OCI-LY1 (cell line): ENCODE measurements at regions not wholly inside any gene's neighbourhood (a gene's known extent, or its start where the extent isn't known, plus 50 kb on each side); places are given as distances from the start of the nearest gene placed in this dataset.

ENCODE experiments used
- EZH2 ChIP-seq: fragments of 200-600 bp; sonication (generic), shearing (Covaris generic); IDR thresholded peaks from 2 replicates; pipeline ENCODE4 v1.8.0; 2017; ENCODE audit warnings: borderline replicate concordance, mixed run types, mild to moderate bottlenecking, antibody characterized with exemption, low read length, moderate library complexity, mixed read lengths
- TF ChIP-seq, protein P1 (sequence below): fragments of 200-600 bp; sonication (generic), shearing (Covaris generic); IDR thresholded peaks from 2 replicates; pipeline ENCODE4 v1.5.1; 2017; ENCODE audit warnings: mild to moderate bottlenecking, antibody characterized with exemption, low read length, moderate library complexity, mixed read lengths

DNA sequence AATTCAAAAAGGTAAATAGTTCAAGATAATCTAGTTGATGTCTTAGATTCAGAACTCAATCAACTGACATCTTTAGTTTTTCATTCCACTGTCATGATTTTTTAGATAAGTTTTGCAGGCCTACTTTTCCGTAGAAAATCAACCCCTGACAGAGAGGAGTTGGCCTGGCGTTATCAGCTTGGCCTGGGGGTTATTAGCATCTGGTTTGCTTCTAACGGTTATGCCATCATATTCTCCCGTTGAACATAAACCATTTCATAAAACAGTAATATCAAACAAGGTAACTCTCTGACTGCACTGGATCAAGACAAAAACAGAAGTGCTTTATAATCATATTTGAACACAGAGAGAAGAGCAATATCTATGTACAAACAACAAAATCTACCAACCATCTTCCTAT, 130.8 kb upstream of the PCDH20 start:
- TF ChIP-seq, protein P1, sequence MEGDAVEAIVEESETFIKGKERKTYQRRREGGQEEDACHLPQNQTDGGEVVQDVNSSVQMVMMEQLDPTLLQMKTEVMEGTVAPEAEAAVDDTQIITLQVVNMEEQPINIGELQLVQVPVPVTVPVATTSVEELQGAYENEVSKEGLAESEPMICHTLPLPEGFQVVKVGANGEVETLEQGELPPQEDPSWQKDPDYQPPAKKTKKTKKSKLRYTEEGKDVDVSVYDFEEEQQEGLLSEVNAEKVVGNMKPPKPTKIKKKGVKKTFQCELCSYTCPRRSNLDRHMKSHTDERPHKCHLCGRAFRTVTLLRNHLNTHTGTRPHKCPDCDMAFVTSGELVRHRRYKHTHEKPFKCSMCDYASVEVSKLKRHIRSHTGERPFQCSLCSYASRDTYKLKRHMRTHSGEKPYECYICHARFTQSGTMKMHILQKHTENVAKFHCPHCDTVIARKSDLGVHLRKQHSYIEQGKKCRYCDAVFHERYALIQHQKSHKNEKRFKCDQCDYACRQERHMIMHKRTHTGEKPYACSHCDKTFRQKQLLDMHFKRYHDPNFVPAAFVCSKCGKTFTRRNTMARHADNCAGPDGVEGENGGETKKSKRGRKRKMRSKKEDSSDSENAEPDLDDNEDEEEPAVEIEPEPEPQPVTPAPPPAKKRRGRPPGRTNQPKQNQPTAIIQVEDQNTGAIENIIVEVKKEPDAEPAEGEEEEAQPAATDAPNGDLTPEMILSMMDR: no peak
- TF ChIP-seq EZH2: no peak
